ENCODE measurements at regions not wholly inside any gene's neighbourhood (a gene's known extent, or its start where the extent isn't known, plus 50 kb on each side); places are given as distances from the start of the nearest gene placed in this dataset.

- Histone ChIP-seq H3K4me1 (ENCODE audit: low read length) (no peaks in the 10 kb centered on the region), H3K9me2 (replicated peaks; ENCODE audit: insufficient read depth, low read length) (no peaks in the 10 kb centered on the region), H3K4me3 (ENCODE audit: low read length) (no peak overlapping the region), H3K27ac (ENCODE audit: low read length) (no peak overlapping the region), H4K20me1 (ENCODE audit: insufficient read depth, low read depth, low read length) (no peaks in the 10 kb centered on the region), H3K27me3 (ENCODE audit: low read length) (no peaks in the 10 kb centered on the region), H2AFZ (ENCODE audit: low read length) (no peak overlapping the region), H3K4me2 (ENCODE audit: low read depth, low read length, poor library complexity, severe bottlenecking) (no peak overlapping the region), H3K9ac (ENCODE audit: low read length) (no peak overlapping the region), H3K36me3 (ENCODE audit: insufficient read depth, low read length) (no peaks in the 10 kb centered on the region), H3K79me2 (ENCODE audit: low read length) (no peaks in the 10 kb centered on the region; the same call in 1 of the 2 replicates), H3K9me3 (ENCODE audit: low read length) (no peaks in the 10 kb centered on the region)
- no peak for DNase-seq
Measured at GRCh38 chr12:79534029-79534867, 156.5 kb downstream of the PAWR start.

DNA sequence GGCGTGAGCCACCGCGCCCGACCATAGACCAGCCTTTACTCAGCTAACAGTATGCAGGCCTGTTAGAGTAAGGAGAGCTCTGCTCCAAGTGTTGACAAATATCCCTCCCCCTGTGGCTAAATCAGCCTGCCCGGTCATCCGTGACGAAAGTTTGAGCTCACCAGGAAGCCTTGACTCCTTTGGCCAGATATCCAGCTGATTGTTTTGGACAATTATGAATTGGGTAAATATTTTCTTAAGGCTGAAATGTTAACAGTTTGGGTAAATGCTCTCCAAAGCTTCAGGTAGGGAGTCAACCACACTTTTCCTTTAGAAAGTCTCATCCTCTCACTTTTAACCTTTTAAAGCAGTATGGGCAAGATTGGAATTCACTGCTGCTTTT is 157.9 kb downstream of the PAWR start:
- Histone ChIP-seq H3K4me2 (ENCODE audit: low read depth, low read length, poor library complexity, severe bottlenecking) (no peak overlapping the region), H3K9ac (ENCODE audit: low read length) (no peak overlapping the region), H3K79me2 (ENCODE audit: low read length) (no peaks in the 10 kb centered on the region; the same call in 1 of the 2 replicates), H3K27ac (ENCODE audit: low read length) (no peak overlapping the region), H3K4me3 (ENCODE audit: low read length) (no peak overlapping the region), H2AFZ (ENCODE audit: low read length) (no peak overlapping the region), H3K27me3 (ENCODE audit: low read length) (no peaks in the 10 kb centered on the region), H3K36me3 (ENCODE audit: insufficient read depth, low read length) (no peaks in the 10 kb centered on the region), H4K20me1 (ENCODE audit: insufficient read depth, low read depth, low read length) (no peaks in the 10 kb centered on the region), H3K9me2 (replicated peaks; ENCODE audit: insufficient read depth, low read length) (no peaks in the 10 kb centered on the region), H3K4me1 (ENCODE audit: low read length) (no peaks in the 10 kb centered on the region), H3K9me3 (ENCODE audit: low read length) (no peaks in the 10 kb centered on the region)
- no peak for DNase-seq

GRCh38 chr12:79531518-79531917 is 159.2 kb downstream of the PAWR start:
- DNase-seq, result no peak
- H3K4me1 ChIP-seq (ENCODE audit: low read length), result no peaks in the 10 kb centered on the region
- H3K27me3 ChIP-seq (ENCODE audit: low read length), result no peaks in the 10 kb centered on the region
- no peaks in the 10 kb centered on the region for H4K20me1 ChIP-seq (ENCODE audit: insufficient read depth, low read depth, low read length)
- H3K79me2 ChIP-seq (ENCODE audit: low read length), result no peaks in the 10 kb centered on the region; the same call in 1 of the 2 replicates
- no peak overlapping the region for H3K4me3 ChIP-seq (ENCODE audit: low read length)
- H3K27ac ChIP-seq (ENCODE audit: low read length), result no peak overlapping the region
- H3K36me3 ChIP-seq (ENCODE audit: insufficient read depth, low read length), result no peaks in the 10 kb centered on the region
- H3K9ac ChIP-seq (ENCODE audit: low read length), result no peak overlapping the region
- H3K4me2 ChIP-seq (ENCODE audit: low read depth, low read length, poor library complexity, severe bottlenecking), result no peak overlapping the region
- H3K9me2 ChIP-seq (replicated peaks; ENCODE audit: insufficient read depth, low read length), result no peaks in the 10 kb centered on the region
- H2AFZ ChIP-seq (ENCODE audit: low read length), result no peak overlapping the region
- H3K9me3 ChIP-seq (ENCODE audit: low read length), result no peaks in the 10 kb centered on the region

- no peak overlapping the region for H2AFZ ChIP-seq (ENCODE audit: low read length)
- no peaks in the 10 kb centered on the region for H3K27me3 ChIP-seq (ENCODE audit: low read length)
- no peaks in the 10 kb centered on the region for H3K9me3 ChIP-seq (ENCODE audit: low read length)
- no peak overlapping the region for H3K27ac ChIP-seq (ENCODE audit: low read length)
- no peak overlapping the region for H3K4me2 ChIP-seq (ENCODE audit: low read depth, low read length, poor library complexity, severe bottlenecking)
- DNase-seq, result no peak
- no peak overlapping the region for H3K4me3 ChIP-seq (ENCODE audit: low read length)
- no peaks in the 10 kb centered on the region for H3K4me1 ChIP-seq (ENCODE audit: low read length)
- no peaks in the 10 kb centered on the region for H4K20me1 ChIP-seq (ENCODE audit: insufficient read depth, low read depth, low read length)
- no peaks in the 10 kb centered on the region for H3K36me3 ChIP-seq (ENCODE audit: insufficient read depth, low read length)
- no peaks in the 10 kb centered on the region; the same call in 1 of the 2 replicates for H3K79me2 ChIP-seq (ENCODE audit: low read length)
- H3K9ac ChIP-seq (ENCODE audit: low read length), result no peak overlapping the region
- H3K9me2 ChIP-seq (replicated peaks; ENCODE audit: insufficient read depth, low read length), result no peaks in the 10 kb centered on the region
Measured at GRCh38 chr12:79527473-79527872, 163.3 kb downstream of the PAWR start.

- Histone ChIP-seq H3K79me2 (ENCODE audit: low read length) (no peaks in the 10 kb centered on the region; the same call in 1 of the 2 replicates), H3K9ac (ENCODE audit: low read length) (no peak overlapping the region), H2AFZ (ENCODE audit: low read length) (no peak overlapping the region), H4K20me1 (ENCODE audit: insufficient read depth, low read depth, low read length) (no peaks in the 10 kb centered on the region), H3K27ac (ENCODE audit: low read length) (no peak overlapping the region), H3K27me3 (ENCODE audit: low read length) (no peaks in the 10 kb centered on the region), H3K9me2 (replicated peaks; ENCODE audit: insufficient read depth, low read length) (no peaks in the 10 kb centered on the region), H3K9me3 (ENCODE audit: low read length) (no peaks in the 10 kb centered on the region), H3K4me2 (ENCODE audit: low read depth, low read length, poor library complexity, severe bottlenecking) (no peak overlapping the region), H3K36me3 (ENCODE audit: insufficient read depth, low read length) (no peaks in the 10 kb centered on the region), H3K4me3 (ENCODE audit: low read length) (no peak overlapping the region), H3K4me1 (ENCODE audit: low read length) (no peaks in the 10 kb centered on the region)
- DNase-seq, result no peak
Measured at GRCh38 chr12:79525357-79525756, 165.4 kb downstream of the PAWR start.

GRCh38 chr12:79524507-79525148 is 166.1 kb downstream of the PAWR start:
- H3K9me3 ChIP-seq (ENCODE audit: low read length), result no peaks in the 10 kb centered on the region
- no peak overlapping the region for H3K4me2 ChIP-seq (ENCODE audit: low read depth, low read length, poor library complexity, severe bottlenecking)
- H3K79me2 ChIP-seq (ENCODE audit: low read length), result no peaks in the 10 kb centered on the region; the same call in 1 of the 2 replicates
- no peaks in the 10 kb centered on the region for H3K27me3 ChIP-seq (ENCODE audit: low read length)
- H3K27ac ChIP-seq (ENCODE audit: low read length), result no peak overlapping the region
- no peaks in the 10 kb centered on the region for H3K4me1 ChIP-seq (ENCODE audit: low read length)
- H4K20me1 ChIP-seq (ENCODE audit: insufficient read depth, low read depth, low read length), result no peaks in the 10 kb centered on the region
- H3K9ac ChIP-seq (ENCODE audit: low read length), result no peak overlapping the region
- no peak for DNase-seq
- H3K4me3 ChIP-seq (ENCODE audit: low read length), result no peak overlapping the region
- H3K9me2 ChIP-seq (replicated peaks; ENCODE audit: insufficient read depth, low read length), result no peaks in the 10 kb centered on the region
- H3K36me3 ChIP-seq (ENCODE audit: insufficient read depth, low read length), result no peaks in the 10 kb centered on the region; the same call in 1 of the 2 replicates
- no peak overlapping the region for H2AFZ ChIP-seq (ENCODE audit: low read length)

DNA sequence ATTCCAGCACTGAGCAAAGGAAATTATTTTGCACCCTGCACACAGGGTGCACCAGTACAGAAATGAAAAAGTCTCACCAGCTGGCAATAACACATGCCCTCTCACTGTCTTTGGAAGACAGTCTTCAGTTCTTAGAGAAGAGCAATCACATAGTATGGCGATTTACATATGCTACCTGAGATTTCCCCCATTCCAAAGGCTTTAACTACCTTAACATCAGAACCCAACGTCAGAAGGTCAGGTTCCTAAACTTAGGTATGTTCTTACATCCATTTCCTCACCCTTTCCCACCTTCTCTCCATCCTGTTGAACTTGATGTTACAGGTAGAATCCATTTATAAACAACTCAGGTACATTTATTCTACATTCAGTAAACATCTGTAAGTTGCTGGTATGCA is 167.8 kb downstream of the PAWR start:
- Histone ChIP-seq H3K4me2 (ENCODE audit: low read depth, low read length, poor library complexity, severe bottlenecking) (no peak overlapping the region), H3K9me3 (ENCODE audit: low read length) (no peaks in the 10 kb centered on the region), H3K9me2 (replicated peaks; ENCODE audit: insufficient read depth, low read length) (no peaks in the 10 kb centered on the region), H3K27me3 (ENCODE audit: low read length) (no peaks in the 10 kb centered on the region), H3K4me3 (ENCODE audit: low read length) (no peak overlapping the region), H4K20me1 (ENCODE audit: insufficient read depth, low read depth, low read length) (no peaks in the 10 kb centered on the region), H3K79me2 (ENCODE audit: low read length) (no peaks in the 10 kb centered on the region), H3K36me3 (ENCODE audit: insufficient read depth, low read length) (no peaks in the 10 kb centered on the region; the same call in 1 of the 2 replicates), H3K9ac (ENCODE audit: low read length) (no peak overlapping the region), H2AFZ (ENCODE audit: low read length) (no peak overlapping the region), H3K4me1 (ENCODE audit: low read length) (no peaks in the 10 kb centered on the region), H3K27ac (ENCODE audit: low read length) (no peak overlapping the region)
- no peak for DNase-seq

- no peaks in the 10 kb centered on the region for H3K9me3 ChIP-seq (ENCODE audit: low read length)
- no peaks in the 10 kb centered on the region for H3K9me2 ChIP-seq (replicated peaks; ENCODE audit: insufficient read depth, low read length)
- no peaks in the 10 kb centered on the region for H3K27me3 ChIP-seq (ENCODE audit: low read length)
- H3K36me3 ChIP-seq (ENCODE audit: insufficient read depth, low read length), result no peaks in the 10 kb centered on the region; the same call in 1 of the 2 replicates
- no peaks in the 10 kb centered on the region for H3K4me1 ChIP-seq (ENCODE audit: low read length)
- no peaks in the 10 kb centered on the region for H4K20me1 ChIP-seq (ENCODE audit: insufficient read depth, low read depth, low read length)
- H3K4me3 ChIP-seq (ENCODE audit: low read length), result no peak overlapping the region
- no peaks in the 10 kb centered on the region for H3K79me2 ChIP-seq (ENCODE audit: low read length)
- no peak overlapping the region for H2AFZ ChIP-seq (ENCODE audit: low read length)
- DNase-seq, result no peak
- H3K9ac ChIP-seq (ENCODE audit: low read length), result no peak overlapping the region
- no peak overlapping the region for H3K27ac ChIP-seq (ENCODE audit: low read length)
- H3K4me2 ChIP-seq (ENCODE audit: low read depth, low read length, poor library complexity, severe bottlenecking), result no peak overlapping the region
Measured at GRCh38 chr12:79522257-79522988, 168.3 kb downstream of the PAWR start.
